ENCODE measurements at regions not wholly inside any gene's neighbourhood (a gene's known extent, or its start where the extent isn't known, plus 50 kb on each side); places are given as distances from the start of the nearest gene placed in this dataset.

GRCh38 chr2:155320236-155320635 lies 621.7 kb downstream of the KCNJ3 start:
- Histone ChIP-seq H3K9ac (ENCODE audit: low read length) (no peak overlapping the region), H3K27me3 (ENCODE audit: control insufficient read depth, insufficient read depth, low read length) (no peaks in the 10 kb centered on the region), H3K4me1 (ENCODE audit: control insufficient read depth, insufficient read depth, low read length) (no peaks in the 10 kb centered on the region), H3K9me3 (ENCODE audit: control insufficient read depth, low read length) (no peaks in the 10 kb centered on the region), H3K36me3 (ENCODE audit: control insufficient read depth, insufficient read depth, low read length) (no peaks in the 10 kb centered on the region), H3K4me3 (ENCODE audit: low read length) (no peak overlapping the region)

- no peaks in the 10 kb centered on the region for H3K36me3 ChIP-seq (ENCODE audit: control insufficient read depth, insufficient read depth, low read length)
- no peaks in the 10 kb centered on the region for H3K27me3 ChIP-seq (ENCODE audit: control insufficient read depth, insufficient read depth, low read length)
- H3K9ac ChIP-seq (ENCODE audit: low read length): no peak overlapping the region
Observed at GRCh38 chr2:155318710-155319109, 620.2 kb downstream of the KCNJ3 start.

DNA sequence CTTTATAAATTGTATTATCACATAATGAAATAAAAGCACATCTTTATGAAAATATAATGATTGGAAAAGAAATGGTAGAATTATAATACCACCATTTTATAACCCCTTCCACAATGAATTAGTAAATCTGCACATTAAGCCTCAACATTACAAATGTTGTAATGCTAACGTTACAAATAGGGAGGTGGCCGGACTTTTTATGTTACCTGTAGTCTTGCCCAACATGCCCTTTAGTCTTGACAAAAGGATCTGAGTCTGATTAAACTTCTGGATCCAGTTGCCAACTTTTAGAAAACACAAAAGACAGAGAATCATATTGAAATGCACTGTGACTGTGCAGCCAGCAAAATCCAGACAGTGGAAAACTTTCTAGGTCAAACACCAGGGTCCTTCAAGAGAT lies 617.3 kb downstream of the KCNJ3 start:
- H3K4me1 ChIP-seq (ENCODE audit: control insufficient read depth, insufficient read depth, low read length): no peaks in the 10 kb centered on the region
- no peaks in the 10 kb centered on the region for H3K27me3 ChIP-seq (ENCODE audit: control insufficient read depth, insufficient read depth, low read length)
- H3K9me3 ChIP-seq (ENCODE audit: control insufficient read depth, low read length): no peaks in the 10 kb centered on the region
- H3K9ac ChIP-seq (ENCODE audit: low read length): no peak overlapping the region
- H3K4me3 ChIP-seq (ENCODE audit: low read length): no peak overlapping the region
- no peaks in the 10 kb centered on the region for H3K36me3 ChIP-seq (ENCODE audit: control insufficient read depth, insufficient read depth, low read length)

More at GRCh38 chr2:155318710-155319109, 620.2 kb downstream of the KCNJ3 start:
- Histone ChIP-seq H3K9me3 (ENCODE audit: control insufficient read depth, low read length) (no peaks in the 10 kb centered on the region), H3K4me1 (ENCODE audit: control insufficient read depth, insufficient read depth, low read length) (no peaks in the 10 kb centered on the region), H3K4me3 (ENCODE audit: low read length) (no peak overlapping the region)

GRCh38 chr2:155310589-155310988 lies 612.1 kb downstream of the KCNJ3 start:
- no peak overlapping the region for H3K4me3 ChIP-seq (ENCODE audit: low read length)
- peaks cover 7% of the 10 kb centered on the region for H3K4me1 ChIP-seq (ENCODE audit: control insufficient read depth, insufficient read depth, low read length)
- no peaks in the 10 kb centered on the region for H3K36me3 ChIP-seq (ENCODE audit: control insufficient read depth, insufficient read depth, low read length)
- no peaks in the 10 kb centered on the region for H3K27me3 ChIP-seq (ENCODE audit: control insufficient read depth, insufficient read depth, low read length)
- no peak overlapping the region for H3K9ac ChIP-seq (ENCODE audit: low read length)
- no peaks in the 10 kb centered on the region for H3K9me3 ChIP-seq (ENCODE audit: control insufficient read depth, low read length)

DNA sequence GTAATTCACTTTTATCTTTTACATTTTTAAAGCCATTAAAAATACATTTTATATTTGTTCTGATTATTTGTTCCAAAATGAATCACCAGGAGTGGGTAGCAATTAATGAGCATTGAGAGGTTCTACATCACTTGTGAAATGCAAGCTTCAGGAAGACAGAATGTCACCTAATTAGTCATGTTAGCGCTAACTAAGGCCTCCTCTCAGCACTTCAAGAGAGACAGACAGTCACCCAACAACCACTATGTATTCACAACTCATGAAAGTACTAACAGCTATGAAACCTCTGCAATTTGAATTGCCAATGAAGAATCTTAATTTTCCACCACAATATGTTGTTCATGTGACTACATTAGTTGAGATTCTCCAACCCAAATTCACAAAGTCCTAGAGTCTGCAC lies 611.0 kb downstream of the KCNJ3 start:
- H3K4me3 ChIP-seq (ENCODE audit: low read length): no peak overlapping the region
- no peaks in the 10 kb centered on the region for H3K36me3 ChIP-seq (ENCODE audit: control insufficient read depth, insufficient read depth, low read length)
- H3K9me3 ChIP-seq (ENCODE audit: control insufficient read depth, low read length): no peaks in the 10 kb centered on the region
- no peak overlapping the region for H3K9ac ChIP-seq (ENCODE audit: low read length)
- peaks cover 11% of the 10 kb centered on the region for H3K4me1 ChIP-seq (ENCODE audit: control insufficient read depth, insufficient read depth, low read length)
- no peaks in the 10 kb centered on the region for H3K27me3 ChIP-seq (ENCODE audit: control insufficient read depth, insufficient read depth, low read length)

DNA sequence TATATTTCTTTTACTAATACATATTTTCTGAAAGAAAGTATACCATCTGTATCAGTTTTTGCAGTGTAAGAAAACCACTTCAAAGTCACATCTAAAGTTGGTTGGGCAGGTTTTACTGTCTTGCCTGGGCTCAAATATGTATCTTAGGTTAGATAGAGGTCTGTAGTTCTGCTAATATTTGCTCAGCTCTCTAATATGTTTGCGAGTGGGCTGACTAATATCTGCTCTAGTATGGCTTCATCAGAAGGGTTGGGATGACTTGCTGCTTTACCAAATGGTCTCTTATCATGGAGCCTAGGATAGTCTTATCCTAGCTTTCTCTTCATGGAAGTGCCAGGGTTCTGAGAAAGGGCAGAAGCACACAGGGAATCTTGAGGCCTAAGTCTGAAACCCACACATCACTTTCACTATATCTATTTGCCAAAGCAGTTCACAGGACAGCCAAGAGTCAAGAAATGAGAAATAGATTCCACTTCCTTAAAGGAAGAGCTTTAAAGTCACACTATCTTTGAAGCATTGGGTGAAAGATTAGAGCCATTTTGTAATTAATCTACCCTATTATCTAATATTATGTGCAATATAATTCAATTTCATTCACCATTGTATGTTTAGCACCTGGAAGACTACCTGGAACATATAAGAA lies 610.0 kb downstream of the KCNJ3 start:
- no peaks in the 10 kb centered on the region for H3K9me3 ChIP-seq (ENCODE audit: control insufficient read depth, low read length)

GRCh38 chr2:155301221-155301620 lies 602.7 kb downstream of the KCNJ3 start:
- H3K4me3 ChIP-seq (ENCODE audit: low read length): no peak overlapping the region
- H3K9ac ChIP-seq (ENCODE audit: low read length): no peak overlapping the region
- no peaks in the 10 kb centered on the region for H3K9me3 ChIP-seq (ENCODE audit: control insufficient read depth, low read length)

More for the DNA sequence above, 610.0 kb downstream of the KCNJ3 start:
- no peaks in the 10 kb centered on the region for H3K27me3 ChIP-seq (ENCODE audit: control insufficient read depth, insufficient read depth, low read length)
- H3K4me3 ChIP-seq (ENCODE audit: low read length): no peak overlapping the region
- H3K9ac ChIP-seq (ENCODE audit: low read length): no peak overlapping the region
- peaks cover 11% of the 10 kb centered on the region for H3K4me1 ChIP-seq (ENCODE audit: control insufficient read depth, insufficient read depth, low read length)
- H3K36me3 ChIP-seq (ENCODE audit: control insufficient read depth, insufficient read depth, low read length): no peaks in the 10 kb centered on the region

GRCh38 chr2:155298001-155298400 lies 599.5 kb downstream of the KCNJ3 start:
- no peaks in the 10 kb centered on the region for H3K27me3 ChIP-seq (ENCODE audit: control insufficient read depth, insufficient read depth, low read length)

More at GRCh38 chr2:155301221-155301620, 602.7 kb downstream of the KCNJ3 start:
- Histone ChIP-seq H3K4me1 (ENCODE audit: control insufficient read depth, insufficient read depth, low read length) (peaks cover 4% of the 10 kb centered on the region), H3K36me3 (ENCODE audit: control insufficient read depth, insufficient read depth, low read length) (no peaks in the 10 kb centered on the region), H3K27me3 (ENCODE audit: control insufficient read depth, insufficient read depth, low read length) (no peaks in the 10 kb centered on the region)

DNA sequence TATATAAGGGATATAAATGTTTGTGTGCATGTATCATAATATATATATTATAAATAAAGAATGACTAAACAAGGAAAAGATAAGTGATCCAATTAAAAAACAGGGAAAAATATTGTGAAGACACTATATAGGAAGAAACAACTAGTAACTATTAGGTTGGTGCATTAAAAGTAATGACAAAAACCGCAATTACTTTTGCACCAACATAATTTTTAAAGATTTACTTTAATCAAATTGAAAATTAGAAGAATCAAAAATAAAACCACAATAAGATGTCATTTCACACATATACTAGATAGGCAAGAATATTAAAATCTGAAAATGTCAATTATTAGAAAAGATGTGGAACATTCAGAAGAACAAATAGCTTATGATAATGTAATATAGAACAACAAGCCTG lies 595.9 kb downstream of the KCNJ3 start:
- Histone ChIP-seq H3K27me3 (ENCODE audit: control insufficient read depth, insufficient read depth, low read length) (no peaks in the 10 kb centered on the region), H3K36me3 (ENCODE audit: control insufficient read depth, insufficient read depth, low read length) (no peaks in the 10 kb centered on the region), H3K4me1 (ENCODE audit: control insufficient read depth, insufficient read depth, low read length) (no peaks in the 10 kb centered on the region), H3K4me3 (ENCODE audit: low read length) (no peak overlapping the region), H3K9me3 (ENCODE audit: control insufficient read depth, low read length) (no peaks in the 10 kb centered on the region), H3K9ac (ENCODE audit: low read length) (no peak overlapping the region)

More at GRCh38 chr2:155298001-155298400, 599.5 kb downstream of the KCNJ3 start:
- Histone ChIP-seq H3K4me3 (ENCODE audit: low read length) (no peak overlapping the region), H3K9ac (ENCODE audit: low read length) (no peak overlapping the region), H3K4me1 (ENCODE audit: control insufficient read depth, insufficient read depth, low read length) (no peaks in the 10 kb centered on the region), H3K9me3 (ENCODE audit: control insufficient read depth, low read length) (no peaks in the 10 kb centered on the region), H3K36me3 (ENCODE audit: control insufficient read depth, insufficient read depth, low read length) (no peaks in the 10 kb centered on the region)

DNA sequence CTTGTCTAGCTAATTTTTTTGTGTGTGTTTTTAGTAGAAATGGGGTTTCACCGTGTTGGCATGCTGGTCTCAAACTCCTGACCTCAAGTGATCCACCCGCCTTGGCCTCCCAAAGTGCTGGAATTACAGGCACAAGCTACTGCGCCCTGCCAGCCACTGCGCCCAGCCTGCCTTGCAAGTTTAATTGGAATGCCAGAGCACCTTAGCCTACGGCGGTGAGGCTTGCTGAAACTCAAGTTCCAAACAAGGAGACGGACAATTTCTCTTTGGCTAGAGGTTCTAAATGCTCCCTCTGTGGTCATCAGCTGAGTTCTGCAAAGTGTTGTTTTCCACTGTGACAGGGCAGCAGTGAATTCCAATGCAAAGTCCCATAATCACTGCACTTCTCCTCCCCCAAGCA lies 583.4 kb downstream of the KCNJ3 start:
- Histone ChIP-seq H3K4me1 (ENCODE audit: control insufficient read depth, insufficient read depth, low read length) (no peaks in the 10 kb centered on the region), H3K4me3 (ENCODE audit: low read length) (no peak overlapping the region), H3K27me3 (ENCODE audit: control insufficient read depth, insufficient read depth, low read length) (no peaks in the 10 kb centered on the region), H3K9ac (ENCODE audit: low read length) (no peak overlapping the region), H3K9me3 (ENCODE audit: control insufficient read depth, low read length) (no peaks in the 10 kb centered on the region), H3K36me3 (ENCODE audit: control insufficient read depth, insufficient read depth, low read length) (no peaks in the 10 kb centered on the region)

- Histone ChIP-seq H3K36me3 (ENCODE audit: control insufficient read depth, insufficient read depth, low read length) (no peaks in the 10 kb centered on the region), H3K4me1 (ENCODE audit: control insufficient read depth, insufficient read depth, low read length) (no peaks in the 10 kb centered on the region), H3K4me3 (ENCODE audit: low read length) (no peak overlapping the region), H3K9me3 (ENCODE audit: control insufficient read depth, low read length) (no peaks in the 10 kb centered on the region), H3K9ac (ENCODE audit: low read length) (no peak overlapping the region), H3K27me3 (ENCODE audit: control insufficient read depth, insufficient read depth, low read length) (no peaks in the 10 kb centered on the region)
Observed at GRCh38 chr2:155273323-155273722, 574.8 kb downstream of the KCNJ3 start.

DNA sequence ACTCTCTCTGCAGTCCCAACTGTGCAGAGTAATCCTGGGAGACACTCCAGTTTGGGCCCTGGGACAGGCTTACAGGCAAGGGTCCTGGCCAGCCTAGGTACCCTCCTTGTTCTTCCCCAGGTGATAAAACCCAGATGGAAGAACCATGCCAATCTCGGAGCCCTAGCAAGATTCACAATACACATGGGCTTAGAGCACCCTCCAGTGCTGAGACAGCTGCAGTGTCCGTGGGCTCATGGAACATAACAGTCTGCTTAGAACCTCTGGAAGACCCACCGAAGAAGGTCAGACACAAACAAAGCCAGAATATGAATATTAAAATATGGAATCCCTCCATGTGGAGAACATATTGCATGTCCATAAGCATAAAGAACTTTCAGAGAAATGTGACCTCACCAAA lies 568.1 kb downstream of the KCNJ3 start:
- Histone ChIP-seq H3K4me1 (ENCODE audit: control insufficient read depth, insufficient read depth, low read length) (no peaks in the 10 kb centered on the region), H3K4me3 (ENCODE audit: low read length) (no peak overlapping the region), H3K9ac (ENCODE audit: low read length) (no peak overlapping the region), H3K9me3 (ENCODE audit: control insufficient read depth, low read length) (no peaks in the 10 kb centered on the region), H3K27me3 (ENCODE audit: control insufficient read depth, insufficient read depth, low read length) (no peaks in the 10 kb centered on the region), H3K36me3 (ENCODE audit: control insufficient read depth, insufficient read depth, low read length) (no peaks in the 10 kb centered on the region)

DNA sequence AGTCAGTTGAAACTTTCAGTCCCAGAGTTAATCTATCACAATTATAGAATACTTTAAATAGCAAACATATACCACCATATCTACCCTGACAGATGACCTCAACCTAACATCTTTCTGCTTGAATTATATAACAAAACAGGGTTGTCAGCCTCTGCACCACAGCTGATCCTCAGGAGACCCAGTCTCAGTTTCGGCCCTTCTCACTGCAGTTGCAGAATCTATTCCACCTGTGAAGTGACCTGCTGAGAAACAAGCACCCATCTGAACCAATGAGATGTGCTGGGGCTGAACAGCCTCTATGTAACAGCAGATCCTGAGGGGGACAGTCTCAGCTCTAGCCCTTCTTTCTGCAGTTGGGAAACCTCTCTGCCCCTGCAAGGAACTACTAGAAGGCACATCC lies 567.6 kb downstream of the KCNJ3 start:
- no peaks in the 10 kb centered on the region for H3K36me3 ChIP-seq (ENCODE audit: control insufficient read depth, insufficient read depth, low read length)
- H3K4me1 ChIP-seq (ENCODE audit: control insufficient read depth, insufficient read depth, low read length): no peaks in the 10 kb centered on the region
- H3K9me3 ChIP-seq (ENCODE audit: control insufficient read depth, low read length): no peaks in the 10 kb centered on the region
- no peak overlapping the region for H3K9ac ChIP-seq (ENCODE audit: low read length)
- no peak overlapping the region for H3K4me3 ChIP-seq (ENCODE audit: low read length)
- no peaks in the 10 kb centered on the region for H3K27me3 ChIP-seq (ENCODE audit: control insufficient read depth, insufficient read depth, low read length)
